ENCODE measurements at regions not wholly inside any gene's neighbourhood (a gene's known extent, or its start where the extent isn't known, plus 50 kb on each side); places are given as distances from the start of the nearest gene placed in this dataset.

GRCh38 chr3:103906304-103906703, 1460.4 kb upstream of the ALCAM start:
- Mint-ChIP-seq H3K9me3 (ENCODE audit: unreplicated experiment) (no peaks in the 10 kb centered on the region), H3K27ac (ENCODE audit: unreplicated experiment) (no peak overlapping the region), H3K4me1 (ENCODE audit: low read depth, unreplicated experiment) (no peaks in the 10 kb centered on the region), H3K36me3 (ENCODE audit: insufficient read depth, unreplicated experiment) (no peaks in the 10 kb centered on the region), H3K4me3 (ENCODE audit: unreplicated experiment) (no peak overlapping the region), H3K27me3 (ENCODE audit: insufficient read depth, unreplicated experiment) (no peaks in the 10 kb centered on the region)
- H3K4me3 ChIP-seq (ENCODE audit: low read depth, low read length), result no peak overlapping the region
- no peaks in the 10 kb centered on the region for H3K27me3 ChIP-seq (replicated peaks; ENCODE audit: control insufficient read depth, insufficient read depth, low read length)
- H3K36me3 ChIP-seq (ENCODE audit: control insufficient read depth, insufficient read depth, low read length), result no peaks in the 10 kb centered on the region
- CTCF ChIA-PET, result no interaction called here
- POLR2A ChIA-PET, result no interaction called here
- DNase-seq, result no peak
- BruUV-seq (replicated peaks), result no TSS peak
- TF ChIP-seq CTCF (IDR thresholded peaks at IDR 0.05; ENCODE audit: insufficient read depth in 1 of 2, low read depth in 1 of 2, low read length in 1 of 2, severe bottlenecking in 1 of 2, unreplicated experiment in 1 of 2), result no peak
- no peaks in the 10 kb centered on the region for H3K4me1 ChIP-seq
- no peaks in the 10 kb centered on the region for H3K9me3 ChIP-seq
- intact Hi-C loops (cut with micrococcal nuclease; ENCODE audit: unreplicated experiment), result no loop called here

GRCh38 chr3:103906808-103907207, 1459.9 kb upstream of the ALCAM start:
- intact Hi-C loops (cut with micrococcal nuclease; ENCODE audit: unreplicated experiment), result no loop called here
- Mint-ChIP-seq H3K36me3 (ENCODE audit: insufficient read depth, unreplicated experiment) (no peaks in the 10 kb centered on the region), H3K27me3 (ENCODE audit: insufficient read depth, unreplicated experiment) (no peaks in the 10 kb centered on the region)

GRCh38 chr3:103907567-103907966, 1459.1 kb upstream of the ALCAM start:
- no peak overlapping the region for H3K4me3 Mint-ChIP-seq (ENCODE audit: unreplicated experiment)
- CTCF ChIA-PET, result no interaction called here

More at GRCh38 chr3:103906808-103907207, 1459.9 kb upstream of the ALCAM start:
- Histone ChIP-seq H3K9me3 (no peaks in the 10 kb centered on the region), H3K36me3 (ENCODE audit: control insufficient read depth, insufficient read depth, low read length) (no peaks in the 10 kb centered on the region), H3K4me1 (no peaks in the 10 kb centered on the region), H3K4me3 (ENCODE audit: low read depth, low read length) (no peak overlapping the region), H3K27me3 (replicated peaks; ENCODE audit: control insufficient read depth, insufficient read depth, low read length) (no peaks in the 10 kb centered on the region)
- ChIA-PET CTCF (no interaction called here), POLR2A (no interaction called here)
- no peak overlapping the region for H3K27ac Mint-ChIP-seq (ENCODE audit: unreplicated experiment)
- no peak overlapping the region for H3K4me3 Mint-ChIP-seq (ENCODE audit: unreplicated experiment)
- no peak for DNase-seq
- no peak for TF ChIP-seq CTCF (IDR thresholded peaks at IDR 0.05; ENCODE audit: insufficient read depth in 1 of 2, low read depth in 1 of 2, low read length in 1 of 2, severe bottlenecking in 1 of 2, unreplicated experiment in 1 of 2)
- H3K4me1 Mint-ChIP-seq (ENCODE audit: low read depth, unreplicated experiment), result no peaks in the 10 kb centered on the region
- no peaks in the 10 kb centered on the region for H3K9me3 Mint-ChIP-seq (ENCODE audit: unreplicated experiment)
- no TSS peak for BruUV-seq (replicated peaks)

More at GRCh38 chr3:103907567-103907966, 1459.1 kb upstream of the ALCAM start:
- Histone ChIP-seq H3K4me3 (ENCODE audit: low read depth, low read length) (no peak overlapping the region), H3K4me1 (no peaks in the 10 kb centered on the region), H3K27me3 (replicated peaks; ENCODE audit: control insufficient read depth, insufficient read depth, low read length) (no peaks in the 10 kb centered on the region), H3K36me3 (ENCODE audit: control insufficient read depth, insufficient read depth, low read length) (no peaks in the 10 kb centered on the region), H3K9me3 (no peaks in the 10 kb centered on the region)
- intact Hi-C loops (cut with micrococcal nuclease; ENCODE audit: unreplicated experiment), result no loop called here
- Mint-ChIP-seq H3K36me3 (ENCODE audit: insufficient read depth, unreplicated experiment) (no peaks in the 10 kb centered on the region), H3K4me1 (ENCODE audit: low read depth, unreplicated experiment) (no peaks in the 10 kb centered on the region), H3K27me3 (ENCODE audit: insufficient read depth, unreplicated experiment) (no peaks in the 10 kb centered on the region), H3K9me3 (ENCODE audit: unreplicated experiment) (no peaks in the 10 kb centered on the region), H3K27ac (ENCODE audit: unreplicated experiment) (no peak overlapping the region)
- POLR2A ChIA-PET, result no interaction called here
- TF ChIP-seq CTCF (IDR thresholded peaks at IDR 0.05; ENCODE audit: insufficient read depth in 1 of 2, low read depth in 1 of 2, low read length in 1 of 2, severe bottlenecking in 1 of 2, unreplicated experiment in 1 of 2), result no peak
- DNase-seq, result no peak
- BruUV-seq (replicated peaks), result no TSS peak

Measured in Caco-2 (cell line).